Mesothelial cell of epicardium (in vitro differentiated cells): ENCODE measurements at regions not wholly inside any gene's neighbourhood (a gene's known extent, or its start where the extent isn't known, plus 50 kb on each side); places are given as distances from the start of the nearest gene placed in this dataset.

Source experiments
- DNase-seq, 2 experiments: peaks; one replicate each; pipeline ENCODE4 v3.0.0; 2021; ENCODE audit warnings: low spot score in 2 of 2; ENCODE audit not compliant: unreplicated experiment in 2 of 2
- H3K27ac Mint-ChIP-seq: 2 replicates; pipeline ENCODE4 v1.8.0; 2021; ENCODE audit warnings: mixed read lengths
- H3K27me3 Mint-ChIP-seq: 2 replicates; pipeline ENCODE4 v1.8.0; 2021; ENCODE audit warnings: low read depth, mixed read lengths
- H3K36me3 Mint-ChIP-seq: 2 replicates; pipeline ENCODE4 v1.8.0; 2021; ENCODE audit warnings: mixed read lengths
- H3K4me1 Mint-ChIP-seq: 2 replicates; pipeline ENCODE4 v1.8.0; 2021; ENCODE audit warnings: mixed read lengths
- H3K4me3 Mint-ChIP-seq: 2 replicates; pipeline ENCODE4 v1.8.0; 2021; ENCODE audit warnings: mild to moderate bottlenecking, moderate library complexity, mixed read lengths
- H3K9me3 Mint-ChIP-seq: 2 replicates; pipeline ENCODE4 v1.8.0; 2021; ENCODE audit warnings: mixed read lengths
- TF ChIP-seq, protein P1 (sequence below): fragments of 200-600 bp; sonication (generic); IDR thresholded peaks from one replicate; pipeline ENCODE4 v1.5.0; 2021; ENCODE audit warnings: antibody characterized with exemption; ENCODE audit not compliant: unreplicated experiment

DNA sequence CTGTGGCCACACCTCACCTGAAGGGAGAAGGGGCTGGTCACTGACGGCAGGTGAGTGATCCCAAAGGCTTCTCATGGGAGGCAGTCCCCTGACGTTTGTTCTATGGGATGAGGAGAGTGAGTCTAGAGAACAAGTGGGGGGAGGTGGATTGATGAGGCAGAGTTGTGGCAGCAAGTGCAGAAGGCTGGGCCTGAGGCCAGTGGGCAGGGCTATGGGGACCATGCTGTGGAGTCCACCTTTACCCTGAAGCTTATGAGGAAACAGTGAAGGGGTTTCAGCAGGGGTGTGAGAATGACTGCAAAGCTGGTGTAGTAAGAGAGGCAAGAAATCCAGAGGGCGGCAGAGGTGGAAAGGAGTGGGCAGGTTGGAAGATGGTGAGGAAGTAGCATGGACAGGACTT is 96.9 kb upstream of the PFN2 start:
- TF ChIP-seq, protein P1, sequence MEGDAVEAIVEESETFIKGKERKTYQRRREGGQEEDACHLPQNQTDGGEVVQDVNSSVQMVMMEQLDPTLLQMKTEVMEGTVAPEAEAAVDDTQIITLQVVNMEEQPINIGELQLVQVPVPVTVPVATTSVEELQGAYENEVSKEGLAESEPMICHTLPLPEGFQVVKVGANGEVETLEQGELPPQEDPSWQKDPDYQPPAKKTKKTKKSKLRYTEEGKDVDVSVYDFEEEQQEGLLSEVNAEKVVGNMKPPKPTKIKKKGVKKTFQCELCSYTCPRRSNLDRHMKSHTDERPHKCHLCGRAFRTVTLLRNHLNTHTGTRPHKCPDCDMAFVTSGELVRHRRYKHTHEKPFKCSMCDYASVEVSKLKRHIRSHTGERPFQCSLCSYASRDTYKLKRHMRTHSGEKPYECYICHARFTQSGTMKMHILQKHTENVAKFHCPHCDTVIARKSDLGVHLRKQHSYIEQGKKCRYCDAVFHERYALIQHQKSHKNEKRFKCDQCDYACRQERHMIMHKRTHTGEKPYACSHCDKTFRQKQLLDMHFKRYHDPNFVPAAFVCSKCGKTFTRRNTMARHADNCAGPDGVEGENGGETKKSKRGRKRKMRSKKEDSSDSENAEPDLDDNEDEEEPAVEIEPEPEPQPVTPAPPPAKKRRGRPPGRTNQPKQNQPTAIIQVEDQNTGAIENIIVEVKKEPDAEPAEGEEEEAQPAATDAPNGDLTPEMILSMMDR = no peak
- no peaks in the 10 kb centered on the region for H3K9me3 Mint-ChIP-seq
- peaks cover 36% of the 10 kb centered on the region for H3K27me3 Mint-ChIP-seq
- H3K4me1 Mint-ChIP-seq = peaks cover 16% of the 10 kb centered on the region
- DNase-seq = no peak
- no peak overlapping the region for H3K27ac Mint-ChIP-seq
- no peak overlapping the region for H3K4me3 Mint-ChIP-seq
- no peaks in the 10 kb centered on the region for H3K36me3 Mint-ChIP-seq

DNA sequence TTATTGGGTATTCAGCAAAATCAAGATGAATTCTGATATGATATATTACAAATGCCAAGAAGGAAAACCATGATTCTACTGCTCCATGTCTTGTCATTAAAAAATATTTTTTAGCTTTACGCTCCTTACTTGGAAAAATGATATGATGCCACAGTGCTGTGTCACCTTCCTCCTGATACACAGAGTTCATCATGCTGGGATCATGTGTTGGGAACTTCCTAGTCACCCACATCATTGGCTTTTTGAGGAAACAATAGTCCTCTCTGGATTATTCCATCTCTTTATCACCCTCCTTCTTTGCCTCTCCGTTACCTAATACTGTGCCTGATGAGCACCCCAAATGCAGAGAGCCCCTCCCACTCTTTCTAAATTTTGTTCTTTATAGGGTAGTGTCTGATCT is 94.3 kb upstream of the PFN2 start:
- H3K9me3 Mint-ChIP-seq = no peaks in the 10 kb centered on the region
- peaks cover 18% of the 10 kb centered on the region for H3K27me3 Mint-ChIP-seq
- DNase-seq = no peak
- peaks cover 16% of the 10 kb centered on the region for H3K4me1 Mint-ChIP-seq
- TF ChIP-seq, protein P1 = no peak
- no peak overlapping the region for H3K4me3 Mint-ChIP-seq
- H3K27ac Mint-ChIP-seq = no peak overlapping the region
- H3K36me3 Mint-ChIP-seq = no peaks in the 10 kb centered on the region

DNA sequence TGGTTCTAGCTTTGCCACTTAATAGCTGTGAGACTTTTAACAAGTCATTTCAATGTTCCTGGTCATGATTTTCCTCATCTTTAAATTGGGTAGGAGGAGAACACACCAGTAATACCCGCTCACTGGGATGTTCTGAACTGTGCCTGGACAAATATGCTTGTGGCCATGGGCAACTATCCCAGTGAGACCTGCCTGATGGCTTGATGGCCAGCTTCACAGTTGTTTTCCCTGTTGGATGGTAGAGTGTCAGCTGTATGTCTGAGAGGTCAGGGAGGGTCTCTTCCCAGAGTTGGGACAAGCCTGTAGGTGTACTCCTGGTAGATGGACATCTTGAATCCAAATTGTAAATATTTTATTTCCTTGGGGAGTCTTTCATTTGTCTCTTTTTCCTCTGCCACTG is 92.5 kb upstream of the PFN2 start:
- TF ChIP-seq, protein P1 = no peak
- DNase-seq = no peak
- no peaks in the 10 kb centered on the region for H3K36me3 Mint-ChIP-seq
- peaks cover 13% of the 10 kb centered on the region for H3K27me3 Mint-ChIP-seq
- no peak overlapping the region for H3K4me3 Mint-ChIP-seq
- no peak overlapping the region for H3K27ac Mint-ChIP-seq
- H3K4me1 Mint-ChIP-seq = peaks cover 11% of the 10 kb centered on the region
- no peaks in the 10 kb centered on the region for H3K9me3 Mint-ChIP-seq

DNA sequence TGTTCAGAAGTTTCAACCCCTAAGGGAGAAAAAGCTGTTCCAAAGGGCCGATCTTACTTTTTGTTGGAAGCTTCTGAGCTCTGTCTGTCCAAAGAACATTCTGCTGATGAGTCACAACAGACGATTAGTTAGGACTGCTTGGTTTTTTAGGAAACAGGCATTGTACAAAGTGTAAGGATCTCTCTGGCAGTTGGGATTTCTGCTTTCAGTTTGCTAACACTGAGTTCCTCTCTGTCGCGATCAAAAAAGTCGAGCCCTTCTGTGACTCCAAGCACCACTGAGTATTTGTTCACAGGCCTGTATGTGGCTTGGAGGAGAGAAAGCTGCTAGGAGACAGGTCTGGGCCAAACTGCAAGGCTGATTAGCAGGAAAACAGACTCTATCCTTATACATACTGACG is 91.8 kb upstream of the PFN2 start:
- Mint-ChIP-seq H3K27ac (peak overlapping the region; percentile 59), H3K36me3 (no peaks in the 10 kb centered on the region), H3K4me1 (peaks cover 15% of the 10 kb centered on the region), H3K9me3 (no peaks in the 10 kb centered on the region), H3K4me3 (no peak overlapping the region), H3K27me3 (peaks cover 7% of the 10 kb centered on the region)
- TF ChIP-seq, protein P1 = no peak
- DNase-seq = no peak

DNA sequence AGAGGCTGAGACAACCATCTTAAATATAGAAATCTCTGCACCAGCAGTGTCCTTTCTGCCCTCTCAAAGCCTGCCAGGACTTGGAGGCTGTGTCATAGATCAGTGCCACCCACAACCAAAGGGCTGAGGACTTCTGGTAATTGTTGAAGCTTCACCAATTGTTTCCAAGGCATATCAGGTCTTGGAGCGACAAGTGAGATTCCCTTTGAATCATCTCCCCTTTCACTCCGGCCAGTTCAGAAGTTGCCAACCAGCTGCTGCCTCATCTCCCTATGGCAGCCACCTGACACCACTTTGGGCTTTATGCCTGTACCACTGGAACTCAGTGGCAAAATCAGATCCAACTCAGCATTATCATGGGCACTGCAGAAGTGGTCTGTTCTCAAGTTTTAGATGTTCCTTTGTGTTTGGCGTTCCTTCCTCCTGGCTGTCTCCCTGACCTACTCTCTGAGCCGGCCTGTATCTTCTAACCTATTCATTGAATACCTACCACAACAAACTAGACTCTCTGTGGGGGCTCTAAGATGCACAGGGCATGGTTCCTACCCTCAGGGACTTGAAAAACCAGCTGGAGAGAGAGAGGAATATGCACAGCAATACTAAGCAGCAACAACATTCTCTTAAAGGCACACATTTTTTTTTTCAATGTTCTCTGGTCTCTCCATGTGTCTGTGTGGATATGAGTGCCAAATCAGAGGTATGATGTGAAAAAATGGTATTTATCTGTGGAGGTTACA is 90.8 kb upstream of the PFN2 start:
- Mint-ChIP-seq H3K4me3 (no peak overlapping the region), H3K27ac (no peak overlapping the region), H3K4me1 (peaks cover 15% of the 10 kb centered on the region), H3K36me3 (no peaks in the 10 kb centered on the region), H3K27me3 (no peaks in the 10 kb centered on the region), H3K9me3 (no peaks in the 10 kb centered on the region)
- TF ChIP-seq, protein P1 = no peak
- no peak for DNase-seq

DNA sequence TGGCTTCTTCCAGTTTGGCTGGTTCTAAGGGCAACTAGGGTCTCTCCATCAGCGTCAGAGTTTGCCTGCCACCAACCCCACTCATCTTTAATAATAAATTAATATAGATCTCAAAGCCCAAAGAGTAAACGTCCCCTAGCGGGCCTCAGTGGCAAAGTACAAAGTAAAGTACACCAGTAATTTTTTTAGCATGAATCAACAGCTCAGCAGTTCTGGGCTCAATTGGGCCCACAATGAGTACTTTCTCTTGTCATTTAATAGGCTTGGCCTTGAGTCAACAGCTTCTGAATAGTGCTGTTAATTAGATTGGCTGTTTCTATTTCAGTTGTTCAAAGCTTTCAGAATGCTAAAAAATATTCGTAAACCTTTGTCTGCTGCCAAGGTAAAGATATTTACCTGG is 89.0 kb upstream of the PFN2 start:
- no peak for DNase-seq
- TF ChIP-seq, protein P1 = no peak
- Mint-ChIP-seq H3K36me3 (no peaks in the 10 kb centered on the region), H3K4me1 (peaks cover 15% of the 10 kb centered on the region), H3K27ac (no peak overlapping the region), H3K4me3 (no peak overlapping the region), H3K9me3 (no peaks in the 10 kb centered on the region), H3K27me3 (peaks cover 6% of the 10 kb centered on the region)
